A549 (cell line): ENCODE measurements at regions not wholly inside any gene's neighbourhood (a gene's known extent, or its start where the extent isn't known, plus 50 kb on each side); places are given as distances from the start of the nearest gene placed in this dataset.

ENCODE experiments used
- ATAC-seq, 2 experiments: fragments of 200-7000 bp in 1 of 2; fragments of >200 bp in 1 of 2; cut with Nextera tagmentation in 1 of 2; cut with Tn5 transposase in 1 of 2; 3 replicates each; pipeline versions ENCODE4 v1.8.0 to v1.9.1; 2018 to 2020; ENCODE audit warnings: mild to moderate bottlenecking in 1 of 2, moderate library complexity in 1 of 2
- CTCF ChIA-PET: fragments of 300-600 bp; sonication (Branson Sonifier 250); formaldehyde crosslinking; extraction: SDS; loops from one replicate; lab custom pipeline; 2021; ENCODE audit warnings: antibody characterized with exemption, inconsistent platforms; lab: Yijun Ruan, JAX
- POLR2A ChIA-PET: fragments of 350-600 bp; formaldehyde crosslinking; extraction: SDS; loops from one replicate; lab custom pipeline; 2021; ENCODE audit warnings: antibody characterized with exemption, inconsistent platforms; lab: Yijun Ruan, JAX
- DNase-seq, 2 experiments: peaks; one replicate each; pipeline versions ENCODE4 v3.0.0 to v3.0.0-alpha.2; 2011 to 2016; ENCODE audit warnings: low read depth in 1 of 2, low spot score in 1 of 2
- FAIRE-seq: peaks from 2 replicates; lab custom pipeline; 2011; peaks lifted over from hg19 to GRCh38; lab: Jason Lieb, UNC
- H3K27ac ChIP-seq, 2 experiments: fragments of >200 bp; sonication (Bioruptor Twin); formaldehyde crosslinking; 3 replicates each; pipeline ENCODE4 v1.5.1; 2016 to 2017
- H3K4me1 ChIP-seq: fragments of >200 bp; sonication (Bioruptor Twin); formaldehyde crosslinking; 3 replicates; pipeline ENCODE4 v1.6.1; 2016
- H3K4me2 ChIP-seq: fragments of >200 bp; sonication (Bioruptor Twin); formaldehyde crosslinking; 3 replicates; pipeline ENCODE4 v1.6.1; 2016
- H3K4me3 ChIP-seq: fragments of >200 bp; sonication (Bioruptor Twin); formaldehyde crosslinking; 3 replicates; pipeline ENCODE4 v1.5.1; 2016
- H3K9me3 ChIP-seq: fragments of >200 bp; sonication (Bioruptor Twin); formaldehyde crosslinking; 3 replicates; pipeline ENCODE4 v1.6.1; 2016
- ATOH8 ChIP-seq: fragments of 250-450 bp; sonication (Bioruptor Pico); IDR thresholded peaks from 2 replicates; pipeline ENCODE4 v1.5.0; 2020; ENCODE audit warnings: low read depth, mild to moderate bottlenecking, moderate library complexity
- BCL3 ChIP-seq: fragments of >200 bp; sonication (Bioruptor Twin); formaldehyde crosslinking; IDR thresholded peaks from 3 replicates; pipeline ENCODE4 v1.6.1; 2016
- CBX2 ChIP-seq: fragments of 200-600 bp; sonication (generic); IDR thresholded peaks from 2 replicates; pipeline ENCODE4 v1.6.1; 2016; ENCODE audit warnings: low read depth, mild to moderate bottlenecking, borderline replicate concordance
- CHD4 ChIP-seq: fragments of 200-600 bp; sonication (generic); IDR thresholded peaks from 2 replicates; pipeline ENCODE4 v1.6.1; 2016; ENCODE audit warnings: antibody characterized with exemption, mild to moderate bottlenecking, borderline replicate concordance
- CTCF ChIP-seq: fragments of >200 bp; sonication (Bioruptor Twin); formaldehyde crosslinking; IDR thresholded peaks from 3 replicates; pipeline ENCODE4 v1.5.1; 2016
- E2F6 ChIP-seq: IDR thresholded peaks from 2 replicates; pipeline ENCODE4 v1.6.1; 2012; ENCODE audit warnings: low read depth, borderline replicate concordance
- FOSB ChIP-seq: fragments of 250-450 bp; sonication (Bioruptor Pico); IDR thresholded peaks from 2 replicates; pipeline ENCODE4 v1.5.0; 2020; ENCODE audit warnings: mild to moderate bottlenecking, moderate library complexity
- GATA3 ChIP-seq: IDR thresholded peaks from 2 replicates; pipeline ENCODE4 v1.6.1; 2012; ENCODE audit warnings: borderline replicate concordance
- HDAC2 ChIP-seq: fragments of 200-600 bp; sonication (generic); IDR thresholded peaks from 2 replicates; pipeline ENCODE4 v1.6.1; 2016
- KDM1A ChIP-seq: fragments of 200-600 bp; sonication (generic); IDR thresholded peaks from 2 replicates; pipeline ENCODE4 v1.6.1; 2016; ENCODE audit warnings: low read depth, mild to moderate bottlenecking
- MAFK ChIP-seq: fragments of 450-650 bp; IDR thresholded peaks from 2 replicates; pipeline ENCODE4 v1.6.1; 2014; ENCODE audit not compliant: partially characterized antibody
- MAZ ChIP-seq: fragments of 150-350 bp; IDR thresholded peaks from 2 replicates; pipeline ENCODE4 v1.6.1; 2014; ENCODE audit warnings: antibody characterized with exemption, low read depth, low read length, borderline replicate concordance
- RAD21 ChIP-seq, 2 experiments: fragments of >200 bp in 1 of 2; sonication (Bioruptor Twin) in 1 of 2; formaldehyde crosslinking in 1 of 2; IDR thresholded peaks in 1 of 2; conservative IDR thresholded peaks in 1 of 2; 2 replicates in 1 of 2; 3 replicates in 1 of 2; pipeline ENCODE4 v1.6.1; 2012 to 2018; ENCODE audit warnings: inconsistent platforms in 1 of 2
- RARB ChIP-seq: fragments of 250-450 bp; sonication (Bioruptor Pico); IDR thresholded peaks from 2 replicates; pipeline ENCODE4 v1.8.0; 2021; ENCODE audit warnings: mild to moderate bottlenecking, moderate library complexity
- RFX5 ChIP-seq: fragments of 450-650 bp; IDR thresholded peaks from 2 replicates; pipeline ENCODE4 v1.7.1; 2014; ENCODE audit warnings: antibody characterized with exemption, mild to moderate bottlenecking, moderate library complexity
- SREBF2 ChIP-seq: fragments of 450-650 bp; IDR thresholded peaks from 2 replicates; pipeline ENCODE4 v1.6.1; 2014; ENCODE audit warnings: mild to moderate bottlenecking, moderate library complexity
- TFCP2L1 ChIP-seq: fragments of 250-450 bp; sonication (Bioruptor Pico); IDR thresholded peaks from 2 replicates; pipeline ENCODE4 v1.5.0; 2021; ENCODE audit warnings: mild to moderate bottlenecking
- ZC3H11A ChIP-seq: fragments of 450-650 bp; IDR thresholded peaks from 2 replicates; pipeline ENCODE4 v1.6.1; 2014; ENCODE audit warnings: antibody characterized with exemption, mild to moderate bottlenecking
- ZFP36 ChIP-seq: fragments of 450-650 bp; IDR thresholded peaks from 2 replicates; pipeline ENCODE4 v1.6.1; 2014; ENCODE audit warnings: borderline replicate concordance; ENCODE audit not compliant: partially characterized antibody
- ZSCAN20 ChIP-seq: fragments of 250-450 bp; sonication (Bioruptor Pico); IDR thresholded peaks from 2 replicates; pipeline ENCODE4 v1.8.0; 2022; ENCODE audit warnings: mild to moderate bottlenecking, moderate library complexity
- WGBS: methylation state at CpG from one replicate; pipeline ENCODE4 v1.1.6; 2017; ENCODE audit errors: missing lambda C conversion rate; 5-methylcytosine and 5-hydroxymethylcytosine counted together
- TF ChIP-seq, protein P1 (sequence below): fragments of 200-600 bp; sonication (generic); IDR thresholded peaks from 2 replicates; pipeline ENCODE4 v1.6.1; 2016; ENCODE audit warnings: antibody characterized with exemption, mild to moderate bottlenecking, moderate library complexity
- TF ChIP-seq, protein P2 (sequence below): IDR thresholded peaks from 2 replicates; pipeline ENCODE4 v1.6.1; 2012
- TF ChIP-seq, protein P3 (sequence below): fragments of 250-450 bp; sonication (Bioruptor Pico); IDR thresholded peaks from 2 replicates; pipeline ENCODE4 v1.5.0; 2021; ENCODE audit warnings: mild to moderate bottlenecking, moderate library complexity, borderline replicate concordance

DNA sequence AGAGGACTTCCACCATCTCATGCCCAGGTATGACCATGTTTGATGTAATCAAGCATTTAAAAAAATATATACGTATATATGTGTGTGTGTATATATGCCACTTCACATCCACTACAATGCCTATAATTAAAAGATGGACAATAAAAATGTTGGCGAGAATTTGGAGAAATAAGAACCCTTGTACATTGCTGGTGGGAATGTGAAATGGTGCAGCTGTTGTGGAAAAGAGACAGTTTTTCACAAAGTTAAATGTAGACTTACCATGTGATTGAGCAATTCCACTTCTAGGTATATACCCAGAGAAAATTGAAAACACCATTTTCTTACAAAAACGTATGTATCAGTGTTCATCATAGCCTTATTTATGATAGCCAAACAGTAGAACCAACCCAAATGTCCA, 229.2 kb upstream of the WWC1 start:
- ChIA-PET POLR2A (no interaction called here), CTCF (no interaction called here)
- DNase-seq (no peak), ATAC-seq (no peak), FAIRE-seq (no peak)
- no peak overlapping the region for H3K4me2 ChIP-seq
- WGBS = 12% methylated on average over 3 of the region's 3 CpGs
- H3K27ac ChIP-seq = no peak overlapping the region
- TF ChIP-seq KDM1A (no peak), TFCP2L1 (CRISPR knock-in tag) (no peak), RARB (no peak), HDAC2 (no peak), MAFK (no peak), MAZ (no peak), ZC3H11A (no peak), RFX5 (no peak), CHD4 (no peak), ATOH8 (CRISPR knock-in tag) (no peak)
- TF ChIP-seq, protein P1, sequence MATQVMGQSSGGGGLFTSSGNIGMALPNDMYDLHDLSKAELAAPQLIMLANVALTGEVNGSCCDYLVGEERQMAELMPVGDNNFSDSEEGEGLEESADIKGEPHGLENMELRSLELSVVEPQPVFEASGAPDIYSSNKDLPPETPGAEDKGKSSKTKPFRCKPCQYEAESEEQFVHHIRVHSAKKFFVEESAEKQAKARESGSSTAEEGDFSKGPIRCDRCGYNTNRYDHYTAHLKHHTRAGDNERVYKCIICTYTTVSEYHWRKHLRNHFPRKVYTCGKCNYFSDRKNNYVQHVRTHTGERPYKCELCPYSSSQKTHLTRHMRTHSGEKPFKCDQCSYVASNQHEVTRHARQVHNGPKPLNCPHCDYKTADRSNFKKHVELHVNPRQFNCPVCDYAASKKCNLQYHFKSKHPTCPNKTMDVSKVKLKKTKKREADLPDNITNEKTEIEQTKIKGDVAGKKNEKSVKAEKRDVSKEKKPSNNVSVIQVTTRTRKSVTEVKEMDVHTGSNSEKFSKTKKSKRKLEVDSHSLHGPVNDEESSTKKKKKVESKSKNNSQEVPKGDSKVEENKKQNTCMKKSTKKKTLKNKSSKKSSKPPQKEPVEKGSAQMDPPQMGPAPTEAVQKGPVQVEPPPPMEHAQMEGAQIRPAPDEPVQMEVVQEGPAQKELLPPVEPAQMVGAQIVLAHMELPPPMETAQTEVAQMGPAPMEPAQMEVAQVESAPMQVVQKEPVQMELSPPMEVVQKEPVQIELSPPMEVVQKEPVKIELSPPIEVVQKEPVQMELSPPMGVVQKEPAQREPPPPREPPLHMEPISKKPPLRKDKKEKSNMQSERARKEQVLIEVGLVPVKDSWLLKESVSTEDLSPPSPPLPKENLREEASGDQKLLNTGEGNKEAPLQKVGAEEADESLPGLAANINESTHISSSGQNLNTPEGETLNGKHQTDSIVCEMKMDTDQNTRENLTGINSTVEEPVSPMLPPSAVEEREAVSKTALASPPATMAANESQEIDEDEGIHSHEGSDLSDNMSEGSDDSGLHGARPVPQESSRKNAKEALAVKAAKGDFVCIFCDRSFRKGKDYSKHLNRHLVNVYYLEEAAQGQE = no peak
- TF ChIP-seq, protein P2, sequence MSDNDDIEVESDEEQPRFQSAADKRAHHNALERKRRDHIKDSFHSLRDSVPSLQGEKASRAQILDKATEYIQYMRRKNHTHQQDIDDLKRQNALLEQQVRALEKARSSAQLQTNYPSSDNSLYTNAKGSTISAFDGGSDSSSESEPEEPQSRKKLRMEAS = no peak
- no peak overlapping the region for H3K4me3 ChIP-seq
- no peaks in the 10 kb centered on the region for H3K9me3 ChIP-seq
- no peaks in the 10 kb centered on the region for H3K4me1 ChIP-seq

DNA sequence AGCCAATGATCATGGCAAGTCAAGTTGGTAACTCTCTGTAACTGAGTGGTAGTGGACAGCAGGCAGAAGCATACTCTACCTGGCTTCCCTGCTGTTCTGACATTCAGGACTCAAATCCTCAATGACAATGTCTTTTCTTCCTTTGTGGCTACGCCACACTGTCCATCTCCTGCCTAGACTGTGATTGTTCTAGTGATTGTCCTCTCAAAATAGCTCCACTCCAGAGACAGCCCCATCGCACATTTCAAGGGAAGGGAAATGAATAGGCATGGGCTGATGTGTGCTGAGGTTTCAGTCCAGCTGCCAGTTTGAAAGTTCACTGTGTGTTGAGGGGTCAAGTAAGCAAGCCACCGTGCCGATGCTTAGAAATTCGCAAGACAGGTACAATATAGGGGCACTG, 227.0 kb upstream of the WWC1 start:
- CTCF ChIA-PET = interaction anchor here (1.1 to 2.1 kb wide), 3 partner anchors 9 to 49 kb away, joined by 3 to 10 read pairs (median 3); no protein-coding TSS in a partner anchor
- DNase-seq (no peak), FAIRE-seq (no peak), ATAC-seq (no peak)
- no peaks in the 10 kb centered on the region for H3K4me1 ChIP-seq
- H3K4me2 ChIP-seq = no peak overlapping the region
- H3K9me3 ChIP-seq = no peaks in the 10 kb centered on the region
- H3K4me3 ChIP-seq = no peak overlapping the region
- POLR2A ChIA-PET = no interaction called here
- no peak overlapping the region for H3K27ac ChIP-seq
- WGBS = 23% methylated on average over 5 of the region's 5 CpGs
- no peak for TF ChIP-seq ZSCAN20 (CRISPR knock-in tag)
- TF ChIP-seq, protein P1 = no peak
- no peak for TF ChIP-seq ZFP36
- TF ChIP-seq CTCF = no peak
- TF ChIP-seq FOSB (CRISPR knock-in tag) = no peak
- TF ChIP-seq E2F6 = no peak
- no peak for TF ChIP-seq GATA3
- no peak for TF ChIP-seq BCL3
- TF ChIP-seq, protein P3, sequence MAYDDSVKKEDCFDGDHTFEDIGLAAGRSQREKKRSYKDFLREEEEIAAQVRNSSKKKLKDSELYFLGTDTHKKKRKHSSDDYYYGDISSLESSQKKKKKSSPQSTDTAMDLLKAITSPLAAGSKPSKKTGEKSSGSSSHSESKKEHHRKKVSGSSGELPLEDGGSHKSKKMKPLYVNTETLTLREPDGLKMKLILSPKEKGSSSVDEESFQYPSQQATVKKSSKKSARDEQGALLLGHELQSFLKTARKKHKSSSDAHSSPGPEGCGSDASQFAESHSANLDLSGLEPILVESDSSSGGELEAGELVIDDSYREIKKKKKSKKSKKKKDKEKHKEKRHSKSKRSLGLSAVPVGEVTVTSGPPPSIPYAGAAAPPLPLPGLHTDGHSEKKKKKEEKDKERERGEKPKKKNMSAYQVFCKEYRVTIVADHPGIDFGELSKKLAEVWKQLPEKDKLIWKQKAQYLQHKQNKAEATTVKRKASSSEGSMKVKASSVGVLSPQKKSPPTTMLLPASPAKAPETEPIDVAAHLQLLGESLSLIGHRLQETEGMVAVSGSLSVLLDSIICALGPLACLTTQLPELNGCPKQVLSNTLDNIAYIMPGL = no peak
- no peak for TF ChIP-seq CBX2
- TF ChIP-seq ZC3H11A = no peak
- TF ChIP-seq SREBF2 = no peak
- no peak for TF ChIP-seq RAD21 (conservative IDR thresholded peaks at IDR 0.05 in 1 of 2, IDR thresholded peaks at IDR 0.05 in 1 of 2)
- TF ChIP-seq, all 56 proteins: peak for 0
